ENCODE measurements at regions not wholly inside any gene's neighbourhood (a gene's known extent, or its start where the extent isn't known, plus 50 kb on each side); places are given as distances from the start of the nearest gene placed in this dataset.

- Histone ChIP-seq H3K27me3 (ENCODE audit: low read depth) (no peaks in the 10 kb centered on the region), H3K4me1 (peaks cover 9% of the 10 kb centered on the region), H3K36me3 (no peaks in the 10 kb centered on the region), H3K27ac (replicated peaks) (no peak overlapping the region), H3K4me3 (no peak overlapping the region), H3K9me3 (replicated peaks) (no peaks in the 10 kb centered on the region)
- intact Hi-C loops (cut with micrococcal nuclease): no loop called here
- DNase-seq: no peak
- TF ChIP-seq, protein P1, sequence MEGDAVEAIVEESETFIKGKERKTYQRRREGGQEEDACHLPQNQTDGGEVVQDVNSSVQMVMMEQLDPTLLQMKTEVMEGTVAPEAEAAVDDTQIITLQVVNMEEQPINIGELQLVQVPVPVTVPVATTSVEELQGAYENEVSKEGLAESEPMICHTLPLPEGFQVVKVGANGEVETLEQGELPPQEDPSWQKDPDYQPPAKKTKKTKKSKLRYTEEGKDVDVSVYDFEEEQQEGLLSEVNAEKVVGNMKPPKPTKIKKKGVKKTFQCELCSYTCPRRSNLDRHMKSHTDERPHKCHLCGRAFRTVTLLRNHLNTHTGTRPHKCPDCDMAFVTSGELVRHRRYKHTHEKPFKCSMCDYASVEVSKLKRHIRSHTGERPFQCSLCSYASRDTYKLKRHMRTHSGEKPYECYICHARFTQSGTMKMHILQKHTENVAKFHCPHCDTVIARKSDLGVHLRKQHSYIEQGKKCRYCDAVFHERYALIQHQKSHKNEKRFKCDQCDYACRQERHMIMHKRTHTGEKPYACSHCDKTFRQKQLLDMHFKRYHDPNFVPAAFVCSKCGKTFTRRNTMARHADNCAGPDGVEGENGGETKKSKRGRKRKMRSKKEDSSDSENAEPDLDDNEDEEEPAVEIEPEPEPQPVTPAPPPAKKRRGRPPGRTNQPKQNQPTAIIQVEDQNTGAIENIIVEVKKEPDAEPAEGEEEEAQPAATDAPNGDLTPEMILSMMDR (IDR thresholded peaks at IDR 0.05; ENCODE audit: borderline replicate concordance): no peak
Observed at GRCh38 chr2:144227427-144228105, 292.4 kb downstream of the ZEB2 start.

DNA sequence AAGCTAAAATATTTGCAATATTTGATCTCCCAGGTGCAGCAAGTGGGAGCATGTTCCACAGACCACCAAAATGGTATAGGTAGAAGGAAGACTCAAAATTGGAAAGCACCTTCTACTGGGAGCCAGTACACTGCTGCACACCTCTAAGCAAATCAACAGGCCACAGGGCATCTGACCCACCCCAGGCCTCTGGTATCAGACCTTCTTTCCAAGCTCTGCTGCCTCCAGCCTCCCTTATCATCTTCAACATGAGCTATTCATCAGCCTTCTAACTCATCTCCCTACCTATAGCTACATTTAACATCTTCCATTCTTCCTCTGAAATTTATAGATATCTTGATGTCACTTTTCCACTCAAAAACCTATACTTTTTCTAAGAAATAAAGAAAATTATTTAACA, 294.8 kb downstream of the ZEB2 start:
- no peak for DNase-seq
- Histone ChIP-seq H3K27me3 (ENCODE audit: low read depth) (no peaks in the 10 kb centered on the region), H3K4me1 (peaks cover 16% of the 10 kb centered on the region), H3K36me3 (no peaks in the 10 kb centered on the region), H3K9me3 (replicated peaks) (no peaks in the 10 kb centered on the region), H3K27ac (replicated peaks) (no peak overlapping the region), H3K4me3 (no peak overlapping the region)
- TF ChIP-seq, protein P1 (IDR thresholded peaks at IDR 0.05; ENCODE audit: borderline replicate concordance): no peak
- intact Hi-C loops (cut with micrococcal nuclease): no loop called here

- intact Hi-C loops (cut with micrococcal nuclease): no loop called here
- H3K27ac ChIP-seq (replicated peaks): no peak overlapping the region
- peaks cover 21% of the 10 kb centered on the region for H3K4me1 ChIP-seq
- no peak overlapping the region for H3K4me3 ChIP-seq
- TF ChIP-seq, protein P1 (IDR thresholded peaks at IDR 0.05; ENCODE audit: borderline replicate concordance): no peak
- no peaks in the 10 kb centered on the region for H3K9me3 ChIP-seq (replicated peaks)
- H3K27me3 ChIP-seq (ENCODE audit: low read depth): no peaks in the 10 kb centered on the region
- no peak for DNase-seq
- H3K36me3 ChIP-seq: no peaks in the 10 kb centered on the region
Observed at GRCh38 chr2:144224472-144224871, 295.4 kb downstream of the ZEB2 start.

DNA sequence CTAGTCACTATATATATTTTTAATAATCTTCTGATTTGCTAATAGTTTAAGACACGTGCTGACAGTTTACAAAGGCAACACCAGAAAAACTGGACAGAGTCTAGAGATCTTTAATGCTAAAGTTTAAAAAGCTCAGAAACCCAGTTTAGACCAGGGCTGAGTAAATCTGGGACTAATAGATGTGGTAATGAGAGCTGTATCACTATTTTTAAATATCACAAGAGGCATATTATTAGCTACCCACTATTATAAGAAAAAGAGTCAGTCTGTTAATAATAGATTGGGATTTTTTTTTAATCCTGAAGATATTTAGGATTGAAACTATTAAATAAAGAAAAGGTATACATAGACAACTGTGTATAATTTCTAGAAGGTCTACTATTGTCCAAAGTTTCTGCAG, 299.9 kb downstream of the ZEB2 start:
- TF ChIP-seq, protein P1 (IDR thresholded peaks at IDR 0.05; ENCODE audit: borderline replicate concordance): no peak
- H3K27me3 ChIP-seq (ENCODE audit: low read depth): no peaks in the 10 kb centered on the region
- no peaks in the 10 kb centered on the region for H3K9me3 ChIP-seq (replicated peaks)
- DNase-seq: no peak
- no peaks in the 10 kb centered on the region for H3K36me3 ChIP-seq
- intact Hi-C loops (cut with micrococcal nuclease): no loop called here
- H3K27ac ChIP-seq (replicated peaks): no peak overlapping the region
- H3K4me1 ChIP-seq: peaks cover 45% of the 10 kb centered on the region
- H3K4me3 ChIP-seq: no peak overlapping the region

DNA sequence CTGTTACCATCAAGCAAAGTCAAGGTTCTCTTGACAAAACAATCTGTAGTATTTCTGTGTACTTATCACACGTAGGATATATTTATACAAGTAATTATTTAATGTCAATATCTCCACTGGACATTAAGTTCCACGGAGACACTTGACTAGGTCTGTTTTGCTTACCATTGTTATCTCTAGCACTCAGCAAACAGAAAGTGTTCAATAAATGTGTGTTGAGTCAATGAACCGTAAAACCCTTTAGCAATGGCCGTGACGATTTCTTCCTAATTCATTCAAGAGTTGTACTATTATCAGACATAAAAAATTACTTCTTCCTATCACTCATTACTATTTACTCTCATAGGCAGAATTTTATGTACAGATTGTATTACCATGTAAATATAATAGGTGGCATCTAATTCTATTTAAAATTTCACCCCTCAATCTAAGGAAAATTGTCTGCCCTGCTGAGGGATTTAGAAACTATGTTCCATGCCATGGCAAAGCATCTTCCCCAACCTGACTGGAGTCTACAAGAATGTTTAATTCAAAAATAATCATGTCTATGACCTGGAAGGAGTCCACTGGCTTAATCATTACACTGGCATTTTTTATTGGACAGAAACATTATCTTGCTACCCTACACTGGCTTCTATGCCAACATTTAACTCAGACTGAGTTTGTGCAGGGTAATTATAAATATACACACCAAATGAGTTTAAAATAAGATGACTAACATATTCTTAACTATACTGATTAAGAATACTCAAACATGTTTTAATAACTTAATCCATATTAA, 301.9 kb downstream of the ZEB2 start:
- Histone ChIP-seq H3K9me3 (replicated peaks) (no peaks in the 10 kb centered on the region), H3K4me1 (peaks cover 40% of the 10 kb centered on the region), H3K27ac (replicated peaks) (peak overlapping the region; percentile 2), H3K36me3 (no peaks in the 10 kb centered on the region), H3K4me3 (no peak overlapping the region), H3K27me3 (ENCODE audit: low read depth) (no peaks in the 10 kb centered on the region)
- no peak for DNase-seq
- TF ChIP-seq, protein P1 (IDR thresholded peaks at IDR 0.05; ENCODE audit: borderline replicate concordance): no peak
- intact Hi-C loops (cut with micrococcal nuclease): no loop called here
